ENCODE measurements at regions not wholly inside any gene's neighbourhood (a gene's known extent, or its start where the extent isn't known, plus 50 kb on each side); places are given as distances from the start of the nearest gene placed in this dataset.

GRCh38 chr14:83777516-83777915 is 1752.4 kb upstream of the FLRT2 start:
- TF ChIP-seq ZBTB6 (tag by site-specific recombination; IDR thresholded peaks at IDR 0.05) (no peak), CTCF (tag by site-specific recombination; IDR thresholded peaks at IDR 0.05) (no peak), REST (tag by site-specific recombination; IDR thresholded peaks at IDR 0.05) (no peak), RBAK (tag by site-specific recombination; IDR thresholded peaks at IDR 0.05) (no peak), ZNF121 (tag by site-specific recombination; IDR thresholded peaks at IDR 0.05) (no peak), SP7 (tag by site-specific recombination; IDR thresholded peaks at IDR 0.05) (no peak)
